ENCODE measurements at regions not wholly inside any gene's neighbourhood (a gene's known extent, or its start where the extent isn't known, plus 50 kb on each side); places are given as distances from the start of the nearest gene placed in this dataset.
A peak's percentile ranks its signal among the peaks of the same experiment; 100 is the strongest.

DNA sequence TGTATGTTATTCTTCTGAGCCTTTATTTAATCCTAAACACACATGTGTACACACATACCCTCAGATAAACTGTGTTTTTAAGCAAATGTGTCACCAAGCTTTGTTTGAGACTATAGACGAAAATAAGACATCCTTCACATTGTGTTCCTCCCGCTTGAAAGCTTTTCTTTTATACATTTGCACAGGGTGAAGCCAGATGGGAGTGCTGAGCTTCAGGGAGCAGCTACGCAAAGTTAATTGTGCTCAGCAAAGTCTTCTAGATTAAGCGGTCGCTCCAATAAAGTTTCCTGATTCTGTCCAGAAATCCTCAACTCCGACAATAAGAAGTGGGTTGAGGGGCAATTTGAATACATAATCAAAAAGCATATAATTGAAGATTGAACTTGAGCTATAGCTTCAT is 117.2 kb upstream of the ARGLU1 start:
- Histone ChIP-seq H3K36me3 (ENCODE audit: control insufficient read depth, insufficient read depth, low read length) (no peaks in the 10 kb centered on the region), H3K4me3 (ENCODE audit: extremely low read depth, insufficient read depth, low read length, poor library complexity, severe bottlenecking) (no peak overlapping the region), H3K4me1 (ENCODE audit: control insufficient read depth, insufficient read depth, low read length, poor library complexity, severe bottlenecking) (no peaks in the 10 kb centered on the region), H3K27ac (ENCODE audit: low read depth, low read length, severe bottlenecking) (no peak overlapping the region), H3K9me3 (ENCODE audit: control insufficient read depth, low read length) (no peaks in the 10 kb centered on the region)
- WGBS, 2 experiments (ENCODE audit: insufficient coverage in 2 of 2): 82% methylated on average over 4 to 5 of the region's 6 CpGs

DNA sequence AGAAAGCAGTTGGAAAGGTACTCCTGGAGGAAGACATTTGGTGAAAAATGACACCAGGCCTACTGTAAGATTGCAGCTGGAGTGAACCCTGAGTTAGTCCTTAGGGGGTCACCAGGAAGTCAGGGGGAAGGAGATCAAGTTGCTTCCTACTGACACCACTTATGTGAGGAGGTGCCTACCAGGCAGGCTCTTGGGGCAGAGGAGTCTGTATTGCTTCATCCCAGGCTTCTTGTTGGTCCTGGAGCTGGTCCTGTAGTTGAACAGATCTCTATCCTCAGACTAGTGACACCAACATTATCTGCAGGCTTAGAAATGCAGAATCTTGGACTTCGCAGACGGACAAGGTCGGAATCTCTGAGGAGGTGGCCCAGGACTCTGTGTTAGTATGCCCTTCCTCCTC is 116.0 kb upstream of the ARGLU1 start:
- Histone ChIP-seq H3K36me3 (ENCODE audit: control insufficient read depth, insufficient read depth, low read length) (no peaks in the 10 kb centered on the region), H3K9me3 (ENCODE audit: control insufficient read depth, low read length) (no peaks in the 10 kb centered on the region), H3K4me3 (ENCODE audit: extremely low read depth, insufficient read depth, low read length, poor library complexity, severe bottlenecking) (no peak overlapping the region), H3K4me1 (ENCODE audit: control insufficient read depth, insufficient read depth, low read length, poor library complexity, severe bottlenecking) (no peaks in the 10 kb centered on the region), H3K27ac (ENCODE audit: low read depth, low read length, severe bottlenecking) (no peak overlapping the region)
- WGBS, 2 experiments (ENCODE audit: insufficient coverage in 2 of 2): 95 to 96% methylated on average over 3 of the region's 3 CpGs

DNA sequence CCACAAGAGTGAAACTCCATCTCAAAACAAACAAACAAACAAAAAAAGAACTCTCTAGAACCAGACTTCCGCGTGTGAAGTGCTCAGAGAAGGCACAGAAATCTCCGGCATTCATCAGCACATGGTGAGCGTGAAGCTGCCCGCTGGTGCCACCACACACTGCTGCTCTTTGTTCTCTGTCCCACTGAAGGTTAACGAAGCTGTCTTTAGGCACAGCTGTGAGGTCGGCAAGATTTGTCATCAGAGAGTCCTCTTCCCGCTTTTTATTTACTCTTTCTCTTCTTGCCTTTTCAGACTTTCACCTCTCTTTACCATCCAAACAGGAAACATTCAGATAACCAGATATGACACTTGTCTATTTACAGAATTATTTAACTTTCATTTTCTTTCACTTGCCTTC is 115.2 kb upstream of the ARGLU1 start:
- Histone ChIP-seq H3K9me3 (ENCODE audit: control insufficient read depth, low read length) (no peaks in the 10 kb centered on the region), H3K36me3 (ENCODE audit: control insufficient read depth, insufficient read depth, low read length) (no peaks in the 10 kb centered on the region), H3K4me1 (ENCODE audit: control insufficient read depth, insufficient read depth, low read length, poor library complexity, severe bottlenecking) (no peaks in the 10 kb centered on the region), H3K4me3 (ENCODE audit: extremely low read depth, insufficient read depth, low read length, poor library complexity, severe bottlenecking) (no peak overlapping the region), H3K27ac (ENCODE audit: low read depth, low read length, severe bottlenecking) (no peak overlapping the region)
- WGBS, 2 experiments (ENCODE audit: insufficient coverage in 2 of 2): 93% methylated on average over 8 of the region's 8 CpGs

- Histone ChIP-seq H3K27ac (ENCODE audit: low read depth, low read length, severe bottlenecking) (no peak overlapping the region), H3K36me3 (ENCODE audit: control insufficient read depth, insufficient read depth, low read length) (no peaks in the 10 kb centered on the region), H3K9me3 (ENCODE audit: control insufficient read depth, low read length) (no peaks in the 10 kb centered on the region), H3K4me3 (ENCODE audit: extremely low read depth, insufficient read depth, low read length, poor library complexity, severe bottlenecking) (no peak overlapping the region), H3K4me1 (ENCODE audit: control insufficient read depth, insufficient read depth, low read length, poor library complexity, severe bottlenecking) (no peaks in the 10 kb centered on the region)
- WGBS, 2 experiments (ENCODE audit: insufficient coverage in 2 of 2): 89 to 90% methylated on average over 2 of the region's 5 CpGs
Measured at GRCh38 chr13:106681997-106682396, 114.1 kb upstream of the ARGLU1 start.

- no peaks in the 10 kb centered on the region for H3K9me3 ChIP-seq (ENCODE audit: control insufficient read depth, low read length)
- no peak overlapping the region for H3K4me3 ChIP-seq (ENCODE audit: extremely low read depth, insufficient read depth, low read length, poor library complexity, severe bottlenecking)
- WGBS, 2 experiments (ENCODE audit: insufficient coverage in 2 of 2): 0% methylated on average over 1 of the region's 3 CpGs; no CpG with 5 or more reads in 1 of the 2 experiments
- H3K4me1 ChIP-seq (ENCODE audit: control insufficient read depth, insufficient read depth, low read length, poor library complexity, severe bottlenecking): no peaks in the 10 kb centered on the region
- H3K36me3 ChIP-seq (ENCODE audit: control insufficient read depth, insufficient read depth, low read length): no peaks in the 10 kb centered on the region
- peak overlapping the region; percentile 70 for H3K27ac ChIP-seq (ENCODE audit: low read depth, low read length, severe bottlenecking)
Measured at GRCh38 chr13:106681536-106681935, 113.6 kb upstream of the ARGLU1 start.

GRCh38 chr13:106680796-106681472 is 113.0 kb upstream of the ARGLU1 start:
- H3K36me3 ChIP-seq (ENCODE audit: control insufficient read depth, insufficient read depth, low read length): no peaks in the 10 kb centered on the region
- H3K4me1 ChIP-seq (ENCODE audit: control insufficient read depth, insufficient read depth, low read length, poor library complexity, severe bottlenecking): no peaks in the 10 kb centered on the region
- H3K27ac ChIP-seq (ENCODE audit: low read depth, low read length, severe bottlenecking): peak overlapping the region; percentile 70
- WGBS, 2 experiments (ENCODE audit: insufficient coverage in 2 of 2): 5 to 18% methylated on average over 4 of the region's 7 CpGs
- H3K9me3 ChIP-seq (ENCODE audit: control insufficient read depth, low read length): no peaks in the 10 kb centered on the region
- no peak overlapping the region for H3K4me3 ChIP-seq (ENCODE audit: extremely low read depth, insufficient read depth, low read length, poor library complexity, severe bottlenecking)

- no peaks in the 10 kb centered on the region for H3K9me3 ChIP-seq (ENCODE audit: control insufficient read depth, low read length)
- no peaks in the 10 kb centered on the region for H3K36me3 ChIP-seq (ENCODE audit: control insufficient read depth, insufficient read depth, low read length)
- H3K4me1 ChIP-seq (ENCODE audit: control insufficient read depth, insufficient read depth, low read length, poor library complexity, severe bottlenecking): no peaks in the 10 kb centered on the region
- no peak overlapping the region for H3K27ac ChIP-seq (ENCODE audit: low read depth, low read length, severe bottlenecking)
- 96 to 100% methylated on average over 2 to 3 of the region's 5 CpGs for WGBS, 2 experiments (ENCODE audit: insufficient coverage in 2 of 2)
- H3K4me3 ChIP-seq (ENCODE audit: extremely low read depth, insufficient read depth, low read length, poor library complexity, severe bottlenecking): no peak overlapping the region
Measured at GRCh38 chr13:106678646-106679418, 110.9 kb upstream of the ARGLU1 start.

DNA sequence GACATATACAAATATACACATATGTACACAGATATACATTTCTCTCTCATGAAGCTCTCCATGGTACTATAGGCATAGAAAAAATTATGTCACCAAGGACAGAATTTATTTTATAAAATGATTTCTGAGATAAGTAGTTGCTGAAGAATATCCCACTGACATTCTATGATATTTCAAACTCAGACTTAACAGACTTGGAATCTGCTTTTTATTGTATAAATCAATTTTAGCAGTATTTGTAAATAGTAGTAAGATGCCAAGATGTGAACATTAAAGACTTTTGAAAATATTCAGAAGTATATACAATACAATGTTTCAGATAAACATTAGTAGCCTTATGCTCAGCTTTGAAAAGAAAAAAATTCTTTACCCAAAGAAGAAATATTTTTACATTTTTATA is 107.4 kb upstream of the ARGLU1 start:
- H3K4me1 ChIP-seq (ENCODE audit: control insufficient read depth, insufficient read depth, low read length, poor library complexity, severe bottlenecking): no peaks in the 10 kb centered on the region
- H3K4me3 ChIP-seq (ENCODE audit: extremely low read depth, insufficient read depth, low read length, poor library complexity, severe bottlenecking): no peak overlapping the region
- H3K27ac ChIP-seq (ENCODE audit: low read depth, low read length, severe bottlenecking): no peak overlapping the region
- H3K36me3 ChIP-seq (ENCODE audit: control insufficient read depth, insufficient read depth, low read length): no peaks in the 10 kb centered on the region
- no peaks in the 10 kb centered on the region for H3K9me3 ChIP-seq (ENCODE audit: control insufficient read depth, low read length)

GRCh38 chr13:106660746-106661625 is 93.0 kb upstream of the ARGLU1 start:
- Histone ChIP-seq H3K4me3 (ENCODE audit: extremely low read depth, insufficient read depth, low read length, poor library complexity, severe bottlenecking) (no peak overlapping the region), H3K36me3 (ENCODE audit: control insufficient read depth, insufficient read depth, low read length) (no peaks in the 10 kb centered on the region), H3K27ac (ENCODE audit: low read depth, low read length, severe bottlenecking) (no peak overlapping the region), H3K4me1 (ENCODE audit: control insufficient read depth, insufficient read depth, low read length, poor library complexity, severe bottlenecking) (no peaks in the 10 kb centered on the region), H3K9me3 (ENCODE audit: control insufficient read depth, low read length) (no peaks in the 10 kb centered on the region)
- 73 to 86% methylated on average over 2 of the region's 6 CpGs for WGBS, 2 experiments (ENCODE audit: insufficient coverage in 2 of 2)

DNA sequence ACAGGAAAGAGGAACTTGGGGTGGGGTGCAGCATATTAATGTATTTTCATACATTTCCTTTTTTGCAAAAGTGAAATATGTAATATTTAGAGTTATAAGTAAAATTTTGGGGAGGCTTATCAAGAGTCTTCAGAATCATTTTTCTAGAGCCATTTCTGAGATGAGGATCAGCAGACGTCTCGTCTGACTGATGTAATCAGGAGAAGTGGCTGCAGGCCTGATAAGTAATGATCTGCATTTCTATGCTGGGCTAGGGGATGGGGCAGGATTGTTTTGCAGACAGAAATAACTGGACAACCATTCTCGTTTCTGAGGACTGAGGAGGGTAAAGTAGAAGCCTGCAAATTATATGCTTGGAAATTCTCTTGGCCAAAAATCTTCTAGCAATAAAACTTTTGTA is 89.2 kb upstream of the ARGLU1 start:
- H3K36me3 ChIP-seq (ENCODE audit: control insufficient read depth, insufficient read depth, low read length): no peaks in the 10 kb centered on the region
- H3K27ac ChIP-seq (ENCODE audit: low read depth, low read length, severe bottlenecking): no peak overlapping the region
- no peak overlapping the region for H3K4me3 ChIP-seq (ENCODE audit: extremely low read depth, insufficient read depth, low read length, poor library complexity, severe bottlenecking)
- no peaks in the 10 kb centered on the region for H3K9me3 ChIP-seq (ENCODE audit: control insufficient read depth, low read length)
- WGBS, 2 experiments (ENCODE audit: insufficient coverage in 2 of 2): 53 to 90% methylated on average over 2 of the region's 3 CpGs
- no peaks in the 10 kb centered on the region for H3K4me1 ChIP-seq (ENCODE audit: control insufficient read depth, insufficient read depth, low read length, poor library complexity, severe bottlenecking)

All from mesodermal cell (in vitro differentiated cells).